Keratinocyte (primary cell): ENCODE measurements at regions not wholly inside any gene's neighbourhood (a gene's known extent, or its start where the extent isn't known, plus 50 kb on each side); places are given as distances from the start of the nearest gene placed in this dataset.
"Not testable (repeated sequence)": the region's sequence is repeated elsewhere in the genome, so short reads cannot be mapped to it uniquely, and the experiment has no call there.

ENCODE experiments used
- CTCF ChIP-seq, 3 experiments: IDR thresholded peaks in 1 of 3; conservative IDR thresholded peaks in 1 of 3; optimal IDR thresholded peaks in 1 of 3; 2 replicates in 2 of 3; 3 replicates in 1 of 3; pipeline versions ENCODE3 to v1.5.1; 2011; ENCODE audit warnings: low read length in 3 of 3, mild to moderate bottlenecking in 3 of 3, moderate library complexity in 2 of 3, control low read depth in 1 of 3, inconsistent platforms in 1 of 3; ENCODE audit not compliant: insufficient read depth in 2 of 3; ENCODE audit errors: extremely low read depth in 1 of 3
- EZH2 ChIP-seq: IDR thresholded peaks from one replicate; pipeline ENCODE4 v1.6.1; 2012; ENCODE audit warnings: inconsistent platforms, mild to moderate bottlenecking, low read length, moderate library complexity

GRCh38 chr17:20731131-20731530 is 151.6 kb downstream of the CDRT15L2 start:
- not testable (repeated sequence) for TF ChIP-seq EZH2; CTCF (optimal IDR thresholded peaks at IDR 0.05 in 1 of 3, IDR thresholded peaks at IDR 0.05 in 1 of 3, conservative IDR thresholded peaks at IDR 0.05 in 1 of 3; ENCODE audit: extremely low read depth in 1 of 3, insufficient read depth in 2 of 3, low read length in 3 of 3)
